T-cell (primary cell): ENCODE measurements at regions not wholly inside any gene's neighbourhood (a gene's known extent, or its start where the extent isn't known, plus 50 kb on each side); places are given as distances from the start of the nearest gene placed in this dataset.

Source experiments
- ATAC-seq, 4 experiments: fragments of 200-7000 bp in 3 of 4; fragments of 150-1000 bp in 1 of 4; cut with Tn5 transposase; replicated peaks in 1 of 4; 1 replicate in 3 of 4; 2 replicates in 1 of 4; pipeline ENCODE4 v1.10.0; 2021; ENCODE audit warnings: moderate library complexity in 3 of 4, mild to moderate bottlenecking in 2 of 4, moderate number of reproducible peaks in 1 of 4
- CTCF ChIA-PET, 2 donors: fragments of 300-600 bp; sonication (Branson Sonifier 250); formaldehyde crosslinking; loops; one replicate each; lab custom pipeline; 2022; ENCODE audit warnings: antibody characterized with exemption in 2 of 2; lab: Charles Lee
- POLR2A ChIA-PET, 2 donors: fragments of 300-600 bp; sonication (Branson Sonifier 250); formaldehyde crosslinking; loops; one replicate each; lab custom pipeline; 2022; ENCODE audit warnings: antibody characterized with exemption in 2 of 2; lab: Charles Lee
- DNase-seq, 35 experiments: peaks; one replicate each; pipeline versions ENCODE4 v3.0.0 to v3.0.0-alpha.2; 2013 to 2023
- H3K27ac ChIP-seq: one replicate; pipeline ENCODE4 v1.5.1; 2013; ENCODE audit warnings: low read length
- H3K27me3 ChIP-seq, 2 experiments: replicated peaks in 1 of 2; 1 replicate in 1 of 2; 2 replicates in 1 of 2; pipeline versions ENCODE4 v1.6.1 to v1.7.0; 2013; ENCODE audit warnings: low read length in 1 of 2, mixed read lengths in 1 of 2; ENCODE audit not compliant: control insufficient read depth in 2 of 2, insufficient read depth in 2 of 2; ENCODE audit errors: extremely low read depth in 1 of 2
- H3K36me3 ChIP-seq, 2 donors: 1 replicate in 1 of 2; 2 replicates in 1 of 2; pipeline versions ENCODE4 v1.6.1 to v1.7.0; 2013; ENCODE audit warnings: low read length in 1 of 2; ENCODE audit not compliant: control insufficient read depth in 2 of 2, insufficient read depth in 1 of 2; ENCODE audit errors: extremely low read depth in 1 of 2
- H3K4me1 ChIP-seq, 2 experiments: 1 replicate in 1 of 2; 2 replicates in 1 of 2; pipeline versions ENCODE4 v1.6.1 to v1.7.0; 2013; ENCODE audit warnings: low read length in 2 of 2, mixed read lengths in 1 of 2; ENCODE audit not compliant: insufficient read depth in 2 of 2, control insufficient read depth in 1 of 2; ENCODE audit errors: extremely low read depth in 1 of 2
- H3K4me3 ChIP-seq, 2 donors: 1 replicate in 1 of 2; 2 replicates in 1 of 2; pipeline versions ENCODE4 v1.5.1 to v1.7.0; 2013; ENCODE audit warnings: mild to moderate bottlenecking in 2 of 2, low read length in 1 of 2, moderate library complexity in 1 of 2; ENCODE audit not compliant: control insufficient read depth in 1 of 2; ENCODE audit errors: extremely low read depth in 1 of 2
- H3K9me3 ChIP-seq: 2 replicates; pipeline ENCODE4 v1.7.0; 2013
- H3K27ac Mint-ChIP-seq, 2 donors: one replicate each; pipeline ENCODE4 v1.8.0; 2020 to 2021; ENCODE audit warnings: mild to moderate bottlenecking in 2 of 2, mixed read lengths in 2 of 2
- H3K27me3 Mint-ChIP-seq, 2 donors: one replicate each; pipeline ENCODE4 v1.8.0; 2021 to 2022; ENCODE audit warnings: mixed read lengths in 2 of 2
- H3K36me3 Mint-ChIP-seq: one replicate; pipeline ENCODE4 v1.8.0; 2021; ENCODE audit warnings: mixed read lengths
- H3K4me1 Mint-ChIP-seq, 3 donors: one replicate each; pipeline ENCODE4 v1.8.0; 2020 to 2022; ENCODE audit warnings: mixed read lengths in 3 of 3, mild to moderate bottlenecking in 1 of 3
- H3K4me3 Mint-ChIP-seq, 3 donors: one replicate each; pipeline ENCODE4 v1.8.0; 2020 to 2022; ENCODE audit warnings: mild to moderate bottlenecking in 3 of 3, mixed read lengths in 3 of 3, moderate library complexity in 3 of 3
- H3K9me3 Mint-ChIP-seq, 3 donors: one replicate each; pipeline ENCODE4 v1.8.0; 2020 to 2022; ENCODE audit warnings: mixed read lengths in 3 of 3
- WGBS: methylation state at CpG from one replicate; pipeline ENCODE4 v1.1.5; 2013; ENCODE audit warnings: missing lambda C conversion rate; ENCODE audit not compliant: insufficient coverage; 5-methylcytosine and 5-hydroxymethylcytosine counted together

- no peaks in the 10 kb centered on the region for H3K27me3 Mint-ChIP-seq
- Histone ChIP-seq H3K27me3 (no peaks in the 10 kb centered on the region), H3K36me3 (no peaks in the 10 kb centered on the region), H3K9me3 (no peaks in the 10 kb centered on the region), H3K4me1 (no peaks in the 10 kb centered on the region), H3K4me3 (no peak overlapping the region), H3K27ac (no peak overlapping the region)
- H3K9me3 Mint-ChIP-seq: peaks cover 0 to 3% (median 0%) of the 10 kb centered on the region in 3 donors
- H3K27ac Mint-ChIP-seq: no peak overlapping the region
- WGBS: no CpG with 5 or more reads among the region's 1 CpG
- CTCF ChIA-PET: no interaction called here
- ATAC-seq: no peak
- H3K4me1 Mint-ChIP-seq: no peaks in the 10 kb centered on the region
- no peak for DNase-seq
- H3K4me3 Mint-ChIP-seq: no peak overlapping the region
- POLR2A ChIA-PET: no interaction called here
- no peaks in the 10 kb centered on the region for H3K36me3 Mint-ChIP-seq
These were observed 1080.9 kb upstream of the ZEB2 start for GRCh38 chr2:145600811-145601210.

GRCh38 chr2:145599756-145600155 lies 1079.8 kb upstream of the ZEB2 start:
- POLR2A ChIA-PET: no interaction called here
- Mint-ChIP-seq H3K27ac (no peak overlapping the region), H3K36me3 (no peaks in the 10 kb centered on the region), H3K4me1 (no peaks in the 10 kb centered on the region), H3K27me3 (no peaks in the 10 kb centered on the region), H3K4me3 (no peak overlapping the region), H3K9me3 (peaks cover 0 to 3% (median 0%) of the 10 kb centered on the region in 3 donors)
- H3K4me1 ChIP-seq: no peaks in the 10 kb centered on the region
- no peaks in the 10 kb centered on the region for H3K27me3 ChIP-seq
- CTCF ChIA-PET: no interaction called here
- H3K9me3 ChIP-seq: no peaks in the 10 kb centered on the region
- ATAC-seq (no peak), DNase-seq (no peak)
- H3K4me3 ChIP-seq: no peak overlapping the region
- H3K27ac ChIP-seq: no peak overlapping the region
- no peaks in the 10 kb centered on the region for H3K36me3 ChIP-seq

GRCh38 chr2:145598434-145598833 lies 1078.5 kb upstream of the ZEB2 start:
- no CpG with 5 or more reads among the region's 4 CpGs for WGBS
- POLR2A ChIA-PET: no interaction called here
- no peaks in the 10 kb centered on the region for H3K4me1 ChIP-seq
- H3K27me3 ChIP-seq: no peaks in the 10 kb centered on the region
- no peak for DNase-seq
- Mint-ChIP-seq H3K9me3 (peaks cover 0 to 3% (median 0%) of the 10 kb centered on the region in 3 donors), H3K27me3 (no peaks in the 10 kb centered on the region), H3K4me3 (no peak overlapping the region), H3K27ac (no peak overlapping the region), H3K4me1 (no peaks in the 10 kb centered on the region), H3K36me3 (no peaks in the 10 kb centered on the region)
- H3K27ac ChIP-seq: no peak overlapping the region
- H3K36me3 ChIP-seq: no peaks in the 10 kb centered on the region
- no peak for ATAC-seq
- CTCF ChIA-PET: no interaction called here
- no peak overlapping the region for H3K4me3 ChIP-seq
- H3K9me3 ChIP-seq: no peaks in the 10 kb centered on the region

GRCh38 chr2:145597809-145598208 lies 1077.9 kb upstream of the ZEB2 start:
- no peak for ATAC-seq
- H3K36me3 Mint-ChIP-seq: no peaks in the 10 kb centered on the region
- no peak overlapping the region for H3K4me3 Mint-ChIP-seq
- Histone ChIP-seq H3K27ac (no peak overlapping the region), H3K4me3 (no peak overlapping the region), H3K9me3 (no peaks in the 10 kb centered on the region), H3K27me3 (no peaks in the 10 kb centered on the region), H3K4me1 (no peaks in the 10 kb centered on the region), H3K36me3 (no peaks in the 10 kb centered on the region)
- H3K27ac Mint-ChIP-seq: no peak overlapping the region
- ChIA-PET CTCF (interaction anchor here in 1 of 2 donors (0.6 kb wide), 1 partner anchor 8 kb away, joined by 6 read pairs; no protein-coding TSS in a partner anchor), POLR2A (no interaction called here)
- no peaks in the 10 kb centered on the region for H3K27me3 Mint-ChIP-seq
- no peaks in the 10 kb centered on the region for H3K4me1 Mint-ChIP-seq
- DNase-seq: no peak
- peaks cover 0 to 3% (median 0%) of the 10 kb centered on the region in 3 donors for H3K9me3 Mint-ChIP-seq

GRCh38 chr2:145597006-145597405 lies 1077.1 kb upstream of the ZEB2 start:
- Mint-ChIP-seq H3K27ac (no peak overlapping the region), H3K9me3 (peaks cover 0 to 3% (median 0%) of the 10 kb centered on the region in 3 donors), H3K4me3 (no peak overlapping the region), H3K27me3 (no peaks in the 10 kb centered on the region), H3K4me1 (no peaks in the 10 kb centered on the region), H3K36me3 (no peaks in the 10 kb centered on the region)
- no peaks in the 10 kb centered on the region for H3K36me3 ChIP-seq
- ATAC-seq: no peak
- H3K27ac ChIP-seq: no peak overlapping the region
- no peak for DNase-seq
- no peaks in the 10 kb centered on the region for H3K9me3 ChIP-seq
- no peaks in the 10 kb centered on the region for H3K4me1 ChIP-seq
- WGBS: no CpG with 5 or more reads among the region's 1 CpG
- POLR2A ChIA-PET: no interaction called here
- no peaks in the 10 kb centered on the region for H3K27me3 ChIP-seq
- H3K4me3 ChIP-seq: no peak overlapping the region
- CTCF ChIA-PET: no interaction called here

- no CpG with 5 or more reads among the region's 3 CpGs for whole genome bisulfite sequencing
- peaks cover 0 to 3% (median 0%) of the 10 kb centered on the region in 3 donors for H3K9me3 Mint-ChIP-seq
- no peak overlapping the region for H3K4me3 Mint-ChIP-seq
- H3K4me1 Mint-ChIP-seq: no peaks in the 10 kb centered on the region
- Histone ChIP-seq H3K4me3 (no peak overlapping the region), H3K4me1 (no peaks in the 10 kb centered on the region), H3K27me3 (no peaks in the 10 kb centered on the region), H3K27ac (no peak overlapping the region), H3K36me3 (no peaks in the 10 kb centered on the region), H3K9me3 (no peaks in the 10 kb centered on the region)
- CTCF ChIA-PET: no interaction called here
- POLR2A ChIA-PET: no interaction called here
- H3K27me3 Mint-ChIP-seq: no peaks in the 10 kb centered on the region
- no peak for ATAC-seq
- no peaks in the 10 kb centered on the region for H3K36me3 Mint-ChIP-seq
- DNase-seq: no peak
- H3K27ac Mint-ChIP-seq: no peak overlapping the region
These were observed 1076.5 kb upstream of the ZEB2 start for GRCh38 chr2:145596416-145596815.

GRCh38 chr2:145595296-145595695 lies 1075.4 kb upstream of the ZEB2 start:
- no peaks in the 10 kb centered on the region for H3K27me3 ChIP-seq
- H3K4me1 ChIP-seq: no peaks in the 10 kb centered on the region
- Mint-ChIP-seq H3K9me3 (peaks cover 0 to 3% (median 0%) of the 10 kb centered on the region in 3 donors), H3K36me3 (no peaks in the 10 kb centered on the region), H3K4me1 (no peaks in the 10 kb centered on the region), H3K27ac (no peak overlapping the region), H3K4me3 (no peak overlapping the region), H3K27me3 (no peaks in the 10 kb centered on the region)
- ChIA-PET POLR2A (no interaction called here), CTCF (no interaction called here)
- H3K36me3 ChIP-seq: no peaks in the 10 kb centered on the region
- ATAC-seq: no peak
- no peaks in the 10 kb centered on the region for H3K9me3 ChIP-seq
- H3K4me3 ChIP-seq: no peak overlapping the region
- DNase-seq: no peak
- WGBS: 89% methylated on average over 2 of the region's 3 CpGs
- H3K27ac ChIP-seq: no peak overlapping the region
